HAP-1 (cell line): ENCODE measurements at regions not wholly inside any gene's neighbourhood (a gene's known extent, or its start where the extent isn't known, plus 50 kb on each side); places are given as distances from the start of the nearest gene placed in this dataset.

Experiments used
- DNase-seq, 2 experiments: peaks; one replicate each; pipeline ENCODE4 v3.0.0-alpha.2; 2016 to 2020; ENCODE audit warnings: low spot score in 2 of 2
- H3K27me3 ChIP-seq: fragments of 250-450 bp; sonication (Bioruptor Pico); 2 replicates; pipeline ENCODE4 v1.5.1; 2020; ENCODE audit warnings: low read depth, mild to moderate bottlenecking, moderate library complexity
- H3K36me3 ChIP-seq: fragments of 250-450 bp; sonication (Bioruptor Pico); replicated peaks from 2 replicates; pipeline ENCODE4 v1.5.1; 2020; ENCODE audit warnings: mild to moderate bottlenecking
- H3K4me1 ChIP-seq: fragments of 250-450 bp; sonication (Bioruptor Pico); 2 replicates; pipeline ENCODE4 v1.5.1; 2020; ENCODE audit warnings: mild to moderate bottlenecking
- H3K4me3 ChIP-seq: fragments of 250-450 bp; sonication (Bioruptor Pico); 2 replicates; pipeline ENCODE4 v1.5.1; 2020; ENCODE audit warnings: mild to moderate bottlenecking, moderate library complexity
- H3K9me3 ChIP-seq: fragments of 250-450 bp; sonication (Bioruptor Pico); 2 replicates; pipeline ENCODE4 v1.5.1; 2020; ENCODE audit warnings: mild to moderate bottlenecking, moderate library complexity
- in situ Hi-C: fragments of 300-500 bp; cut with MboI; formaldehyde crosslinking; loops from 3 replicates; pipeline ENCODE4 v1.14.3; 2020; ENCODE audit warnings: low sequenced_read_pairs, inconsistent platforms, mixed read lengths

DNA sequence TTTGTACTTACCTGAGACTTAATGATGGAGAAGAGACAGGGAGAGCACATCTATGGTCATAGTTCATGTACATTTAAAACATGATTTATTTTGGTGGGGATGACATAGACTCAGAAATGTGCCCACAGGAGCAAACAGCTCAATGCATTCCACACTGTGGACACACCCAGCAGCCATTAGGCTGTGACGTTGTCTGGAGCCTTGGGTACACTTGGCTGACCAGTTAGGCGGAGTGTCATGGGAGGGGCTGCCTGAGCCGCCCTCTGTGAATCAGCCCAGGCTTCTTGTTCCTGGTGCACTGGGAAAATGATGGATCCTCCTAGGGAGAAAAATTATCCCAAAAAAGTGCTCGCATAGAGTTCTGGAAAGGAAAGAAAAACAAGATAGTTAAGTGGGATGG lies 231.0 kb upstream of the GMDS start:
- Histone ChIP-seq H3K9me3 (no peaks in the 10 kb centered on the region), H3K27me3 (no peaks in the 10 kb centered on the region), H3K4me1 (no peaks in the 10 kb centered on the region), H3K4me3 (no peak overlapping the region), H3K36me3 (no peaks in the 10 kb centered on the region)
- in situ Hi-C loops, result no loop called here
- no peak for DNase-seq

DNA sequence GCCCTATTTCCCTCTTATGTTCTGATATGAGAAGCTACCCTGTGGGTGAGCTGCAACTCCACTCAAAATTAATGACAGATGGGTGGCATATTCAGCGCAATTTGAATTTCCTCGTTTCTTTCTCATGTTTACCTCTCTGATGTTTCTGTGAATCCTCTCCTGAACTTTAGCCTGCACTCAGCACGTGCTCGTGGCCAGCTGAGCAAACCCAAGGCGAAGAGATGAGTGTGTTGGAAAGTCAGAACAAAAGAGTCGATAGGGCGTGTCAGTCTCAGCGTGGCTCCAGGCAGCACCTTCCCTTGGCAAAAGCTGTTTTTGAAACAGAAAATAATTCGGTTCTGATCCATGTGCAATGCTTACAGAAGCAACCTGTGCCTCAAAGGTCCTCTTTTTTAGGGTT lies 226.1 kb upstream of the GMDS start:
- Histone ChIP-seq H3K36me3 (no peaks in the 10 kb centered on the region), H3K9me3 (no peaks in the 10 kb centered on the region), H3K4me3 (no peak overlapping the region), H3K27me3 (peaks cover 3% of the 10 kb centered on the region; the same call in 1 of the 2 replicates), H3K4me1 (no peaks in the 10 kb centered on the region)
- in situ Hi-C loops, result loop anchor here (25.0 kb wide), 1 partner anchor 884 kb away; no protein-coding TSS in a partner anchor
- no peak for DNase-seq

DNA sequence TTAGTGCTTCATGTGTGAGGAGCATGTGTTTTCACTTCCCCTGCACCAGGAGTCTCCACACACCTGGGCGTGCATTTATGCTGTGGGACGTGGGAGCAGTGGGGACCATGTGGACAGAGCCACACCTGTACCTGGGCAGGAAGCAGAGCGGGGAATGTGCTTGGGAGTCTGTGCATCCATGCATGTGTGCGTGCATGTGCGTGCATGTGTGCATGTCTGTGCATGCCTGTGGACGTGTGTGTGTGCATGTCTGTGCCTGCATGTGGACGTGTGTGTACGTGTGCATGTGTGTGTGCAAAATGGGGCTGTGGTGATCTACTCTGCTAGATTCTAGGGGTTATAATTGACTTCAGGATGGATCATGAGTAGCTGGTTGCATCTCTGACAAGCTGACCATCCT lies 224.0 kb upstream of the GMDS start:
- DNase-seq, result no peak
- no peaks in the 10 kb centered on the region for H3K9me3 ChIP-seq
- in situ Hi-C loops, result loop anchor here (25.0 kb wide), 1 partner anchor 882 kb away; no protein-coding TSS in a partner anchor
- no peaks in the 10 kb centered on the region for H3K36me3 ChIP-seq
- no peaks in the 10 kb centered on the region for H3K4me1 ChIP-seq
- H3K27me3 ChIP-seq, result peaks cover 3% of the 10 kb centered on the region; the same call in 1 of the 2 replicates
- no peak overlapping the region for H3K4me3 ChIP-seq

DNA sequence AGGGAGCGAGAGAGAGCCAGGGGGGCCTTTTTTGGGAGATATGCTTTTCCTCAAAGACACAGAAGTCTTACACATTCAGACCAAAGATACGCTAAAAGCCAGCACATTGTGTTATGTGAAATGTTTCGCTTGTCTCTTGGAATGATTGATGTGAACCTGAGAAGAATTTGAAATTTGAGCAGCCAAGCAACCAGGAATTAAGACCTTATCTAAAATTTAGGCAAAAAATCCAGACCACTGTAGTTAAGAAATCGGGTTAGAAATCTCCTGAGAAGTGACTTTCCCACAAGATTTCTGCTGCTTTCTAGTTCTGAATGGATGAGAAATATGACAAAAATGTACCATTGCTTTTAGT lies 223.2 kb upstream of the GMDS start:
- Histone ChIP-seq H3K36me3 (no peaks in the 10 kb centered on the region), H3K27me3 (peaks cover 3% of the 10 kb centered on the region; the same call in 1 of the 2 replicates), H3K4me3 (no peak overlapping the region), H3K9me3 (no peaks in the 10 kb centered on the region), H3K4me1 (no peaks in the 10 kb centered on the region)
- in situ Hi-C loops, result loop anchor here (25.0 kb wide), 1 partner anchor 881 kb away; no protein-coding TSS in a partner anchor
- DNase-seq, result no peak

DNA sequence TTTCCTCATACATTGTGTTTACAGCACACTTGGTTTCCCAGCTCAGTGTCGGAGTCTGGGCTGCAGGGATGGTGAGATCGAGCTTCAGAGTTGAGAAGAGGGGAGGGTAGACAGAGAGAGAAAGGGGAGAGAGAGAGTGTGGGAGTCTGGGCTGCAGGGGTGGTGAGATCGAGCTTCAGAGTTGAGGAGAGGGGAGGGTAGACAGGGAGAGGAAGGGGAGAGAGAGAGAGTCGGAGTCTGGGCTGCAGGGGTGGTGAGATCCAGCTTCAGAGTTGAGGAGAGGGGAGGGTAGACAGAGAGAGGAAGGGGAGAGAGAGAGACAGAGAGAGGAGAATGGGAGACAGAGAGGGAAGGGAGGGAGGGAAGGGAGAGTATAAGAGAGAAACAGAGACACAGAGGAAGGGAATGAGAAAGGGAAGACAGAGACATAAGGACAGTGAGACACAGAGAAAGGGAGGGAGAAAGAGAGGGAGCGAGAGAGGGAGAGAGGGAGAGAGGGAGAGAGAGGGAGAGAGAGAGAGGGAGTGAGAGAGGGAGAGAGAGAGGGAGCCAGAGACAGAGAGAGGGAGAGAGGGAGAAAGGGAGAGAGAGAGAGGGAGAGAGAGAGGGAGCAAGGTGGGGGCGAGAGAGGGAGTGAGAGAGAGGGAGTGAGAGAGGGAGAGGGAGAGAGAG lies 222.7 kb upstream of the GMDS start:
- in situ Hi-C loops, result loop anchor here (25.0 kb wide), 1 partner anchor 881 kb away; no protein-coding TSS in a partner anchor
- Histone ChIP-seq H3K9me3 (no peaks in the 10 kb centered on the region), H3K36me3 (no peaks in the 10 kb centered on the region), H3K4me1 (no peaks in the 10 kb centered on the region), H3K27me3 (peaks cover 3% of the 10 kb centered on the region; the same call in 1 of the 2 replicates), H3K4me3 (no peak overlapping the region)
- no peak for DNase-seq

DNA sequence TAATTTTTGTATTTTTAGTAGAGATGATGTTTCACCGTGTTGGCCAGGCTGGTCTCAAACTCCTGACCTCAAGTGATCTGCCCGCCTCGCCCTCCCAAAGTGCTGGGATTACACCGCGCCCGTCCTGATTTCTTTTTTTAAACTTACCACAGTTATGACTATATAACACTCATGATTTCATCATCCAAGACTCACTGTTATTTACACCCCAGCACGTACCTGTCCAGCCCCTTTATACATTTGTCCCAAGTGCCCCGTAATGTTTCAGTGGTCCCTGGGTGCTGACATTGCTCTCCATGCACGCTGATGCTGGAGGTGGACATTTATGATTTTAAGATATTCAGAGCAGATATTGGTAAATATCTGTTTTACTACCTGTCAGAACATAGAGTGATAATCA lies 219.9 kb upstream of the GMDS start:
- Histone ChIP-seq H3K4me1 (no peaks in the 10 kb centered on the region), H3K4me3 (no peak overlapping the region), H3K9me3 (no peaks in the 10 kb centered on the region), H3K27me3 (peaks cover 3% of the 10 kb centered on the region; the same call in 1 of the 2 replicates), H3K36me3 (no peaks in the 10 kb centered on the region)
- no peak for DNase-seq
- in situ Hi-C loops, result loop anchor here (25.0 kb wide), 1 partner anchor 878 kb away; no protein-coding TSS in a partner anchor

DNA sequence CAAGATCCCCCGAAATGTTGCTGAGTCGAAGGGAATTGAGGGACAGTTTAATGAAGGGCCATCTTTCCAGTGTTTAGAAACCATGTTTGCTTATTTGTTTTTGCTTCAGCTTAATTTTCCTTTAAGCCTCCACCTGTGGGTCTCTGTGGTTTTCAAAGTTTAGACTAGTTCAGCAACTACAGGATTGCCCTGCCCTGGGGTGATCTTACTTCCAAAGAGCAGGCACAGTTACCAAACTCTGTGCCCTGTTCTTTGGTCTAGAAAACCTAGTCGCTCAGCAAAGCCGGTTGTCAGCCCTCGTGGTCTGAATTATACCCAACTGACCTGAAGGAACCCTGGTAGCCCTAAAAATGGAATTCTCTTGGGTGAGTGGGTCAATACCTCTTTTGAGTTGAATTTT lies 219.2 kb upstream of the GMDS start:
- H3K36me3 ChIP-seq, result no peaks in the 10 kb centered on the region
- no peaks in the 10 kb centered on the region for H3K9me3 ChIP-seq
- in situ Hi-C loops, result loop anchor here (25.0 kb wide), 1 partner anchor 877 kb away; no protein-coding TSS in a partner anchor
- no peaks in the 10 kb centered on the region for H3K4me1 ChIP-seq
- no peak overlapping the region for H3K4me3 ChIP-seq
- DNase-seq, result no peak
- H3K27me3 ChIP-seq, result peaks cover 3% of the 10 kb centered on the region; the same call in 1 of the 2 replicates

DNA sequence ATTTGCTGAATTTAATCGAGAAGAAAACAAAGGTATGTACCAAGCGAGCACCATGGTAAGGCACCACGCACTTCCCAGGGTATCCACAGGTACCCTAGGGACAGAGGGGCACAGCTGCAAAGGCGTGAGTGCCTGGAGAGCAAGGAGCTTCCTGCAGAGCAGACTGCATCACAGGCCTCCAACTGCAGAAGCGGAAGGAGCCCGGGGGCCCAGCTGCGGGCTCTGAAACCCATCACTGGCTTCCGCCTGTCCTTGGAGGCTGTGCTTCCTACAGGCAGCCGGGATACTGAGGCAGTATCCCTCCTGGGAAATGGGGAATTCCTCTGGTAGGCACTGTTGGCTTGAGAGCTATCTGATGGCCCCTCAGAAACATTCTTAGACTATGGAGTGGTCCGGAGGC lies 217.4 kb upstream of the GMDS start:
- Histone ChIP-seq H3K9me3 (no peaks in the 10 kb centered on the region), H3K4me3 (no peak overlapping the region), H3K27me3 (peaks cover 6% of the 10 kb centered on the region; the same call in 1 of the 2 replicates), H3K36me3 (no peaks in the 10 kb centered on the region), H3K4me1 (no peaks in the 10 kb centered on the region)
- no peak for DNase-seq
- in situ Hi-C loops, result loop anchor here (25.0 kb wide), 1 partner anchor 876 kb away; no protein-coding TSS in a partner anchor

DNA sequence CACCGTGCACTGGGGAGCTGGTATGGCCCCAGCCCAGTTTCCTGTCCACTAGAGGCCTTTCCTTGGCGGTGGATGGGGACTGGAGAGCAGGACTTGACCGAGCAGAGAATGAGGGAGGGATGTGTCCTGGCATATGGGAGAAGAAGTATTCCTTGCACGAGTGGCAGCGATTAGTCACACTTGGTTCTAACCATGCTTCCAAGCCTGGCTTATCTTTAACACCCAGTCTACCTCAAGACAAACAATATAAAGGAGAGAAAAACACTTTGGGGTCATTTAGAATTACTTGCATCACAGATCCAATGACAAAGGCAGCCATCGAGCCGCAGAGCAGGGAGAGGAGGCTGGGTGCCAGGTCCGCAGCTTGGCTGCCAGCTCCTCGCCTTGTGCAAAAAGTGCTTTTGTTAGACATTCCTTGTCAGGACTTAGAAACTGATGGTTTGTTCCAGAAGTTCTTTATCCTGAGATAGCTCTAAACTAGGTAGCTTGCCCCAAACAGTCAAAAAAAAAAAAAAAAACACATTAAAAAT lies 214.9 kb upstream of the GMDS start:
- no peak overlapping the region for H3K4me3 ChIP-seq
- H3K27me3 ChIP-seq, result peaks cover 6% of the 10 kb centered on the region; the same call in 1 of the 2 replicates
- H3K4me1 ChIP-seq, result no peaks in the 10 kb centered on the region
- H3K9me3 ChIP-seq, result no peaks in the 10 kb centered on the region
- in situ Hi-C loops, result loop anchor here (25.0 kb wide), 1 partner anchor 873 kb away; no protein-coding TSS in a partner anchor
- H3K36me3 ChIP-seq, result no peaks in the 10 kb centered on the region
- no peak for DNase-seq

DNA sequence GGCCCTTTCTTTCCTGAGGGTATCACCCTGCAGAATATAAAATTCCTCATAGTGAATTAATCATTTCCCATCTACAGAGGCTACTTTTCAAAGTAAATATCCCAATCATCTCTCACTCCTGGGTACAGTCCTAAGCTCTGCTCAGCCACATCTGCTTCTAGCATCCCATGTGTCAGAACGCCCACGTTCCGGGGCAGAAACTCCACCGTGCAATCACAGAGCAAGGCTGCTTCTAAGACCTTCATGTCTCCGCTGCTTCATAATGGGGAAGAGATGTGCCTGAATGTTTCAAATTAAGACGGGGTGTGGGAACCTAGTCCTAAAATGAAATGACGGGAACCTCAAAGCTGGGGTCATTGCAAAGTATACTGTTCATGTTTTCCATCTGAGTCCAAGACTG lies 208.8 kb upstream of the GMDS start:
- in situ Hi-C loops, result loop anchor here (25.0 kb wide), 1 partner anchor 867 kb away; no protein-coding TSS in a partner anchor

DNA sequence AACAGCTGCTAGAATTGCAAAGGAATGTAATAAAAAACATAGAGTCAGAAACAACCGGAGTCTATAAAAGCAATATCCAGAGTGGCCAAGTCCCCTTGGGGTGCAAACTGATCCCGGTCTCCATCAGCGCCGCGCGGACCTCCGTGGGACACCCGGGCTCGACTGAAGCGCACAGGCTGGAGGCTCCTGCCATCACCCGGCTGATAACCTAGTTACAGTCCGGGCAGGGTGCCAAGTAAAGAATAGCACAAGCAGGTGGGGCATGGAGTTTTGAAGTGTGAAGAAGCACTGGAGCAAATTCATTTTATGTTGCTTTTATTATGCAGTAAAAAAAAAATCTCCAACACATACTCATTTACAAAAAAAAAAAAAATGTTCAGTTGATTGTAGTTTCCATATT lies 205.1 kb upstream of the GMDS start:
- H3K4me1 ChIP-seq, result no peaks in the 10 kb centered on the region
- no peak overlapping the region for H3K4me3 ChIP-seq
- no peaks in the 10 kb centered on the region for H3K9me3 ChIP-seq
- in situ Hi-C loops, result loop anchor here (25.0 kb wide), 1 partner anchor 863 kb away; no protein-coding TSS in a partner anchor
- no peaks in the 10 kb centered on the region for H3K27me3 ChIP-seq
- no peaks in the 10 kb centered on the region for H3K36me3 ChIP-seq
- DNase-seq, result peak in 1 of 2 experiments; percentile 55

More for the DNA sequence above, 208.8 kb upstream of the GMDS start:
- no peak for DNase-seq
- Histone ChIP-seq H3K4me3 (no peak overlapping the region), H3K27me3 (peaks cover 6% of the 10 kb centered on the region; the same call in 1 of the 2 replicates), H3K4me1 (no peaks in the 10 kb centered on the region), H3K9me3 (no peaks in the 10 kb centered on the region), H3K36me3 (no peaks in the 10 kb centered on the region)

DNA sequence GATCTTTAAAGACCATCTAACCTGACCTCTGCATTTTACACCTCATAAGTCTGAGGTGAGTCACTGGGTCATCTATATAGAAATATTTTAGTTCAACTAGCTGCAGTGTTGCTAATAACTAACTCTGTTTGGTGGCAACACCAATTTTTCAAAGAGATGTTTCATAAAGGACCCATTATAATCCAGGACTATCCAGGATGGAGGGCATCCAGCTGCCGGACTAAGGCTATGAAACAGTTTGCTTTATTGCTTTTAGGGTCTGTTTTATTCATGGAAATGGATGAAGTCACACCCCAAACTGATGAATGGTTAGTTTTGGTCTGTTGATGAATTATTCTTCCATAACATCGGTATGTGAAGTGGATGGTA lies 204.2 kb upstream of the GMDS start:
- no peaks in the 10 kb centered on the region for H3K9me3 ChIP-seq
- DNase-seq, result no peak
- H3K4me1 ChIP-seq, result no peaks in the 10 kb centered on the region
- no peaks in the 10 kb centered on the region for H3K36me3 ChIP-seq
- in situ Hi-C loops, result no loop called here
- no peaks in the 10 kb centered on the region for H3K27me3 ChIP-seq
- no peak overlapping the region for H3K4me3 ChIP-seq

DNA sequence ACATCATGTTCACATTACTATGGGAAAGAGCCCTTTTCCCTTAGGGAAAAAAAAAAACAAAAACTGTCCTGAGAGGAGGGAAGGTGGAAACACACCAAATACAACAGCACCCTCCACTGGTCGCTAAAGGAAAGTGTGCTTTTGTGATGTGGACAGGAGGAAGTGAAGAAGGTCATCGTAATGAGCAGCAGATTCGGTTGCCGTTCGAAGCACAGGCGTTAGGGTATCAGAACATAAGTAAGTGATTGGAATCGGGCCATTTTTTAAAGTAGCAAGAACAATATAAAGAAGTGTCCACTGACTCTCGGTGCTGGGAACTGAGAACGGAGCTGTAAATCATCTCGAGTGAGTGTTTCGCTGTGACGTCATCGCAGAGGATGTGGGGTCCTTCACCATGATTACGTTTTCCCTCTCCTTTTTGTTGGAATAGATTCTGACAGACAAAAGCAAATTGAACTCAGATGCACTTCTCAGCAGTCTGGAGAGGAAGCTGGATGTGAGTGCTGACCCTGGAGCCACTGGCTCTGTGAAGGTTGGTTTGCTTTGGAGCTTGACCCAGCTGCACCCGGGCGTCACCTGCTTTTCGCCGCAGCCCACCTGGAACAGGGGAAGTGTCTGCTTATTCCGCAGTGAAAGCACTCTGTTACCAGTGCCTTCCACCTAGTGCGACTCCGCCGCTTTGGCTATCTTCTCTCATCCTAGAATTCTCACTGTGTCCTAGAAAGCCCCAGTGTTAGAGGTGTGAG lies 203.6 kb upstream of the GMDS start:
- in situ Hi-C loops, result no loop called here

DNA sequence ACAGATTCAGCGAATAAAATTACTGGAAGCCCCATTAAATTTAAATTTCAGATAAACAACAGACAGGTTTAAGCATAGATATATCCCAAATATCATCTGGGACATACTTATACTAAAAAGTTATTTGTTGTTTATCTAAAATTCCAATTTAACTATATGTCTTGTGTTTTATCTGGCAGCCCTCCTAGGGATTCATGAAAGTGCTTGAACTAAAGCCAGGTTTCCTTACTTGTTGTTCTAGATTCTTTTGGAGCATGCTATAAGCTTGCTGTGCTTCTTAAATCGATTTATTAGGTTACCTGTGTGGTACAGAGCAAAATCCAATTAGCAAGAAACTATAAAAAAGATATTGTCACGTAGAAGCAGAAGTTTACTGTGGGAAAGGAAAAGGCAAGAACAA lies 202.5 kb upstream of the GMDS start:
- in situ Hi-C loops, result no loop called here
- no peak for DNase-seq
- Histone ChIP-seq H3K4me3 (no peak overlapping the region), H3K9me3 (no peaks in the 10 kb centered on the region), H3K4me1 (no peaks in the 10 kb centered on the region), H3K36me3 (no peaks in the 10 kb centered on the region), H3K27me3 (no peaks in the 10 kb centered on the region)

More for the DNA sequence above, 203.6 kb upstream of the GMDS start:
- Histone ChIP-seq H3K4me1 (no peaks in the 10 kb centered on the region), H3K4me3 (peak overlapping the region; percentile 18), H3K27me3 (no peaks in the 10 kb centered on the region), H3K36me3 (no peaks in the 10 kb centered on the region), H3K9me3 (no peaks in the 10 kb centered on the region)
- DNase-seq, result peak; percentile 64 to 74
